ENCODE measurements at regions not wholly inside any gene's neighbourhood (a gene's known extent, or its start where the extent isn't known, plus 50 kb on each side); places are given as distances from the start of the nearest gene placed in this dataset.
"Not testable (repeated sequence)": the region's sequence is repeated elsewhere in the genome, so short reads cannot be mapped to it uniquely, and the experiment has no call there.

DNA sequence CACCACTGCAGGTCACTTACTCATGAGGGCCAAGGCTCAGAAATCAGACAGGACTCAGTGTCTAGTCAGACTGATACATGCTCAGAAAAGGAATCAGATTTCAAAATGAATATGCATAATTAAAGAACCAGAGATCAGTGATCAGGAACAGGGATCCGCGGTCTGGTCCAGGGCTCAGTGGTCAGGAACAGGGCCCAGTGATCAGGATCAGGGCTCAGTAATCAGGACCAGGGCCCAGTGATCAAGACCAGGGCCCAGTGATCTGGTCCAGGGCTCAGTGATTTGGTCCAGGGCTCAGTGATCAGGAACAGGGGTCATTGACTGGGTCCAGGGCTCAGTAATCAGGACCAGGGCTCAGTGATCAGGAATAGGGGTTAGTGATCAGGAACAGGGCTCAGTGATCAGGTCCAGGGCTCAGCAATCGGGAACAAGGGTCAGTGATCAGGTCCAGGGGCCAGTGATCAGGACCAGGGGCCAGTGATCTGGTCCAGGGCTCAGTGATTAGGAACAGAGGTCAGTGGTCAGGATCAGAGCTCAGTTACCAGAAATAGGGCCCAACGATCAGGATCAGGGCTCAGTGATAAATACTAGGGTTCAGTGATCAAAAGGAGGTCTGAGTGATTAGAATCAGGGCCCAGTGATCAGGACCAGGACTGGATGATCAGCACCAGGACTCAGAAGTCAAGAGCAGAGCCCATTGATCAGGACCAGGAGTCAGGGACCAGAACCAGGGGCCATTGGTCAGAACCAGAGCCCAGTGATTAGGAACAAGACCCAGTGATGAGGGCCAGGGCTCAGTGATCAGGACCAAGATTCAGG lies 175.3 kb downstream of the TMEM121 start:
- Mint-ChIP-seq H3K4me1 (ENCODE audit: low read depth, unreplicated experiment) (no peaks in the 10 kb centered on the region), H3K9me3 (ENCODE audit: unreplicated experiment) (peaks cover 21% of the 10 kb centered on the region), H3K36me3 (ENCODE audit: low read depth, unreplicated experiment) (no peaks in the 10 kb centered on the region), H3K27me3 (ENCODE audit: low read depth, unreplicated experiment) (no peaks in the 10 kb centered on the region), H3K4me3 (ENCODE audit: unreplicated experiment) (no peak overlapping the region), H3K27ac (ENCODE audit: unreplicated experiment) (no peak overlapping the region)
- no peak overlapping the region for H3K9ac ChIP-seq (ENCODE audit: low read length)
- H3K27ac ChIP-seq (ENCODE audit: low read depth, low read length), result no peak overlapping the region
- H3K27me3 ChIP-seq (ENCODE audit: insufficient read depth, low read length), result no peaks in the 10 kb centered on the region
- TF ChIP-seq EZH2 (IDR thresholded peaks at IDR 0.05; ENCODE audit: insufficient read depth, low read length) (no peak), CTCF (IDR thresholded peaks at IDR 0.05; ENCODE audit: insufficient read depth, low read depth, low read length) (no peak)
- no peak for DNase-seq (ENCODE audit: low read depth)
- no peak overlapping the region for H3K4me2 ChIP-seq (ENCODE audit: low read length)
- FAIRE-seq, result no peak
- no peak overlapping the region for H3K4me3 ChIP-seq (ENCODE audit: insufficient read depth, low read depth, low read length)
- no peaks in the 10 kb centered on the region for H3K36me3 ChIP-seq (ENCODE audit: insufficient read depth, low read length)
- no peak overlapping the region for H2AFZ ChIP-seq (ENCODE audit: low read depth, low read length)
- H3K9me3 ChIP-seq (ENCODE audit: insufficient read depth, low read depth, low read length), result no peaks in the 10 kb centered on the region
- no peaks in the 10 kb centered on the region for H4K20me1 ChIP-seq (ENCODE audit: insufficient read depth, low read length)
- no peaks in the 10 kb centered on the region for H3K79me2 ChIP-seq (ENCODE audit: insufficient read depth, low read length)
- no peaks in the 10 kb centered on the region for H3K4me1 ChIP-seq (ENCODE audit: insufficient read depth, low read length)

GRCh38 chr14:105702275-105702817 lies 176.0 kb downstream of the TMEM121 start:
- Histone ChIP-seq H3K4me2 (ENCODE audit: low read length) (no peak overlapping the region), H3K27ac (ENCODE audit: low read depth, low read length) (no peak overlapping the region), H3K79me2 (ENCODE audit: insufficient read depth, low read length) (no peaks in the 10 kb centered on the region), H3K9ac (ENCODE audit: low read length) (no peak overlapping the region), H3K4me3 (ENCODE audit: insufficient read depth, low read depth, low read length) (no peak overlapping the region), H2AFZ (ENCODE audit: low read depth, low read length) (no peak overlapping the region), H3K27me3 (ENCODE audit: insufficient read depth, low read length) (no peaks in the 10 kb centered on the region), H4K20me1 (ENCODE audit: insufficient read depth, low read length) (no peaks in the 10 kb centered on the region), H3K4me1 (ENCODE audit: insufficient read depth, low read length) (no peaks in the 10 kb centered on the region), H3K9me3 (ENCODE audit: insufficient read depth, low read depth, low read length) (peaks cover 2% of the 10 kb centered on the region), H3K36me3 (ENCODE audit: insufficient read depth, low read length) (no peaks in the 10 kb centered on the region)
- FAIRE-seq, result no peak
- no peaks in the 10 kb centered on the region for H3K27me3 Mint-ChIP-seq (ENCODE audit: low read depth, unreplicated experiment)
- H3K27ac Mint-ChIP-seq (ENCODE audit: unreplicated experiment), result no peak overlapping the region
- H3K9me3 Mint-ChIP-seq (ENCODE audit: unreplicated experiment), result peaks cover 21% of the 10 kb centered on the region
- no peak for DNase-seq (ENCODE audit: low read depth)
- H3K4me1 Mint-ChIP-seq (ENCODE audit: low read depth, unreplicated experiment), result no peaks in the 10 kb centered on the region
- no peak for TF ChIP-seq EZH2 (IDR thresholded peaks at IDR 0.05; ENCODE audit: insufficient read depth, low read length)
- H3K4me3 Mint-ChIP-seq (ENCODE audit: unreplicated experiment), result no peak overlapping the region
- H3K36me3 Mint-ChIP-seq (ENCODE audit: low read depth, unreplicated experiment), result no peaks in the 10 kb centered on the region

- H3K27me3 ChIP-seq (ENCODE audit: insufficient read depth, low read length); H3K4me2 ChIP-seq (ENCODE audit: low read length); H3K36me3 Mint-ChIP-seq (ENCODE audit: low read depth, unreplicated experiment); H4K20me1 ChIP-seq (ENCODE audit: insufficient read depth, low read length); H3K27ac Mint-ChIP-seq (ENCODE audit: unreplicated experiment); H3K4me1 Mint-ChIP-seq (ENCODE audit: low read depth, unreplicated experiment); H3K4me3 Mint-ChIP-seq (ENCODE audit: unreplicated experiment); H2AFZ ChIP-seq (ENCODE audit: low read depth, low read length); H3K9me3 ChIP-seq (ENCODE audit: insufficient read depth, low read depth, low read length); H3K27ac ChIP-seq (ENCODE audit: low read depth, low read length); DNase-seq (ENCODE audit: low read depth); H3K27me3 Mint-ChIP-seq (ENCODE audit: low read depth, unreplicated experiment); H3K36me3 ChIP-seq (ENCODE audit: insufficient read depth, low read length); FAIRE-seq; H3K4me3 ChIP-seq (ENCODE audit: insufficient read depth, low read depth, low read length); H3K79me2 ChIP-seq (ENCODE audit: insufficient read depth, low read length); H3K4me1 ChIP-seq (ENCODE audit: insufficient read depth, low read length); H3K9ac ChIP-seq (ENCODE audit: low read length): not testable (repeated sequence)
- peaks cover 21% of the 10 kb centered on the region for H3K9me3 Mint-ChIP-seq (ENCODE audit: unreplicated experiment)
Observed at GRCh38 chr14:105703044-105703665, 176.8 kb downstream of the TMEM121 start.

DNA sequence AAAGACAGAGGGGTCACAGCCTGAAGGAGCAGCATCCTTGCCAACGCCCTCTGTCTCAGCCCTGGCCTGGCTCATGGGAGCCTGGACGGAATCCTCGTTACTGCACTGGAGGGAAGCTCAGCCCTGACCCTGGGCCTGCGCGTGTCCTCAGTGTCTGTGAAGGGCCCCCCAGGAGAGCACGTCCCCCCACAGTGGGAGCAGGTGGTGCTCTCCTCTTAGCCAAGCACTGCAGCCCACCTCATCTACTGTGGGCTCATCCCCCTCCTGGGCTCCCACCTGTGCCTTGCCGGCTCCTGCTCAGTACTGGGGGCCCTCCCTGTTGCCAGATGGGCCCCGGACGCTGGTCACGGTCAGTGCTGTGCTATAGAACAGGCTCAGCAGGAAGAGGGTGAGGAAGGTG lies 177.7 kb downstream of the TMEM121 start:
- not testable (repeated sequence) for H3K4me2 ChIP-seq (ENCODE audit: low read length); H3K27me3 Mint-ChIP-seq (ENCODE audit: low read depth, unreplicated experiment); H3K9me3 ChIP-seq (ENCODE audit: insufficient read depth, low read depth, low read length); H3K27ac Mint-ChIP-seq (ENCODE audit: unreplicated experiment); H3K36me3 Mint-ChIP-seq (ENCODE audit: low read depth, unreplicated experiment); FAIRE-seq; H3K27ac ChIP-seq (ENCODE audit: low read depth, low read length); H3K4me3 ChIP-seq (ENCODE audit: insufficient read depth, low read depth, low read length); H3K4me1 Mint-ChIP-seq (ENCODE audit: low read depth, unreplicated experiment); H3K79me2 ChIP-seq (ENCODE audit: insufficient read depth, low read length); H3K27me3 ChIP-seq (ENCODE audit: insufficient read depth, low read length); H3K4me1 ChIP-seq (ENCODE audit: insufficient read depth, low read length); H3K36me3 ChIP-seq (ENCODE audit: insufficient read depth, low read length); H3K4me3 Mint-ChIP-seq (ENCODE audit: unreplicated experiment); H3K9ac ChIP-seq (ENCODE audit: low read length); DNase-seq (ENCODE audit: low read depth); H4K20me1 ChIP-seq (ENCODE audit: insufficient read depth, low read length); H2AFZ ChIP-seq (ENCODE audit: low read depth, low read length)
- H3K9me3 Mint-ChIP-seq (ENCODE audit: unreplicated experiment), result peaks cover 19% of the 10 kb centered on the region

DNA sequence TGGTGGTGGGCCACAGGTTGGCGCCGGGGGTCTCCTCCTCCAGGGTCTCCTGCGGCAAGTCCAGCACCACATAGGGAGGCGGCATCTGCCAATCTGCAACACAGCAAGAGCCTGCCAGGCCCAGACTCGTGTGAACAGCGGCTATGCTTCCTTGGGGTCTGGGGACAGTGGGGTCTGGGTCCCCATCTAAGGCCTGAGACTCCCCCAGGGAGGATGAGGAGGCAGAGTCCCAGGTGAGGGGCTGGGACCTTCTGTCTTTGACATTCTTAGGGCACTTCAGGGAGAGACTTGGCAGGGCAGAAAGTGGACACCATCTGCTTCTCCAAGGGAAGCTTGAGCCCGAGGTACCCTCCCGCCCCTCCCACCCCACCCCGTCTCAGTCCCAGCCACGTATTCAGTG lies 178.1 kb downstream of the TMEM121 start:
- not testable (repeated sequence) for H2AFZ ChIP-seq (ENCODE audit: low read depth, low read length); H3K9ac ChIP-seq (ENCODE audit: low read length); H3K27ac ChIP-seq (ENCODE audit: low read depth, low read length); H3K4me1 Mint-ChIP-seq (ENCODE audit: low read depth, unreplicated experiment); H3K4me3 Mint-ChIP-seq (ENCODE audit: unreplicated experiment); H3K9me3 ChIP-seq (ENCODE audit: insufficient read depth, low read depth, low read length); FAIRE-seq; DNase-seq (ENCODE audit: low read depth); H3K79me2 ChIP-seq (ENCODE audit: insufficient read depth, low read length); H3K4me3 ChIP-seq (ENCODE audit: insufficient read depth, low read depth, low read length); H3K27me3 Mint-ChIP-seq (ENCODE audit: low read depth, unreplicated experiment); H3K27ac Mint-ChIP-seq (ENCODE audit: unreplicated experiment); H3K27me3 ChIP-seq (ENCODE audit: insufficient read depth, low read length); H3K36me3 ChIP-seq (ENCODE audit: insufficient read depth, low read length); H3K36me3 Mint-ChIP-seq (ENCODE audit: low read depth, unreplicated experiment); H3K4me1 ChIP-seq (ENCODE audit: insufficient read depth, low read length); H4K20me1 ChIP-seq (ENCODE audit: insufficient read depth, low read length); H3K4me2 ChIP-seq (ENCODE audit: low read length)
- H3K9me3 Mint-ChIP-seq (ENCODE audit: unreplicated experiment), result peaks cover 19% of the 10 kb centered on the region
